Uterus (tissue), 3 donors: ENCODE measurements at regions not wholly inside any gene's neighbourhood (a gene's known extent, or its start where the extent isn't known, plus 50 kb on each side); places are given as distances from the start of the nearest gene placed in this dataset.

Experiments used
- DNase-seq, 2 donors: peaks; one replicate each; pipeline ENCODE4 v3.0.0-alpha.2; 2019 to 2020
- H3K27ac ChIP-seq, 2 donors: fragments of 200-600 bp; sonication (generic); 1 replicate in 1 of 2; 2 replicates in 1 of 2; pipeline ENCODE4 v1.5.1; 2016 to 2018
- H3K27me3 ChIP-seq, 2 donors: fragments of 200-600 bp; sonication (generic); one replicate each; pipeline ENCODE4 v1.5.1; 2018 to 2019; ENCODE audit warnings: control low read depth in 1 of 2
- H3K36me3 ChIP-seq, 2 donors: fragments of 200-600 bp; sonication (generic); one replicate each; pipeline ENCODE4 v1.5.1; 2019; ENCODE audit warnings: control low read depth in 1 of 2
- H3K4me1 ChIP-seq, 2 donors: fragments of 200-600 bp; sonication (generic); one replicate each; pipeline ENCODE4 v1.5.1; 2018 to 2019; ENCODE audit warnings: control low read depth in 1 of 2
- H3K4me3 ChIP-seq, 2 donors: fragments of 200-600 bp; sonication (generic); 1 replicate in 1 of 2; 2 replicates in 1 of 2; pipeline ENCODE4 v1.5.1; 2018 to 2019; ENCODE audit warnings: mild to moderate bottlenecking in 1 of 2
- H3K9me3 ChIP-seq, 2 donors: fragments of 200-600 bp; sonication (generic); one replicate each; pipeline ENCODE4 v1.5.1; 2019; ENCODE audit warnings: control low read depth in 1 of 2
- CTCF ChIP-seq, 4 experiments: fragments of 200-600 bp in 2 of 4; fragments of 450-650 bp in 2 of 4; sonication (generic) in 2 of 4; IDR thresholded peaks; one replicate each; pipeline ENCODE4 v1.5.1; 2016 to 2019; ENCODE audit warnings: antibody characterized with exemption in 4 of 4, mild to moderate bottlenecking in 2 of 4, moderate library complexity in 1 of 4
- POLR2A ChIP-seq, 2 donors: fragments of 450-650 bp; IDR thresholded peaks; one replicate each; pipeline ENCODE4 v1.6.1; 2016; ENCODE audit warnings: antibody characterized with exemption in 2 of 2, mild to moderate bottlenecking in 1 of 2, moderate library complexity in 1 of 2
- intact Hi-C: fragments of 100-400 bp; cut with DNase I; formaldehyde crosslinking; loops from one replicate; pipeline ENCODE4 v1.15.1; 2023; ENCODE audit warnings: low total_unique reads
- donor health status: DM: yes; HTN: yes; CAD: no.

GRCh38 chr1:90201467-90202358 is 206.8 kb downstream of the ZNF326 start:
- DNase-seq = no peak
- Histone ChIP-seq H3K27me3 (no peaks in the 10 kb centered on the region), H3K27ac (no peak overlapping the region), H3K9me3 (no peaks in the 10 kb centered on the region), H3K36me3 (no peaks in the 10 kb centered on the region), H3K4me3 (no peak overlapping the region), H3K4me1 (no peaks in the 10 kb centered on the region)
- intact Hi-C loops = no loop called here
- TF ChIP-seq POLR2A (IDR thresholded peaks at IDR 0.05) = no peak
- TF ChIP-seq CTCF (IDR thresholded peaks at IDR 0.05) = no peak

GRCh38 chr1:90200646-90201205 is 205.8 kb downstream of the ZNF326 start:
- intact Hi-C loops = no loop called here
- no peak for DNase-seq
- no peaks in the 10 kb centered on the region for H3K9me3 ChIP-seq

GRCh38 chr1:90198616-90199332 is 203.9 kb downstream of the ZNF326 start:
- intact Hi-C loops = no loop called here
- no peak for DNase-seq

More at GRCh38 chr1:90200646-90201205, 205.8 kb downstream of the ZNF326 start:
- Histone ChIP-seq H3K4me3 (no peak overlapping the region), H3K4me1 (no peaks in the 10 kb centered on the region), H3K27ac (no peak overlapping the region), H3K36me3 (no peaks in the 10 kb centered on the region), H3K27me3 (no peaks in the 10 kb centered on the region)
- no peak for TF ChIP-seq POLR2A (IDR thresholded peaks at IDR 0.05)
- TF ChIP-seq CTCF (IDR thresholded peaks at IDR 0.05) = no peak

GRCh38 chr1:90193116-90193515 is 198.2 kb downstream of the ZNF326 start:
- Histone ChIP-seq H3K9me3 (no peaks in the 10 kb centered on the region), H3K4me1 (no peaks in the 10 kb centered on the region), H3K36me3 (no peaks in the 10 kb centered on the region), H3K27me3 (no peaks in the 10 kb centered on the region), H3K4me3 (no peak overlapping the region), H3K27ac (no peak overlapping the region)
- no peak for DNase-seq
- TF ChIP-seq POLR2A (IDR thresholded peaks at IDR 0.05) (no peak), CTCF (IDR thresholded peaks at IDR 0.05) (no peak)
- intact Hi-C loops = no loop called here

More at GRCh38 chr1:90198616-90199332, 203.9 kb downstream of the ZNF326 start:
- Histone ChIP-seq H3K36me3 (no peaks in the 10 kb centered on the region), H3K4me3 (no peak overlapping the region), H3K9me3 (no peaks in the 10 kb centered on the region), H3K4me1 (no peaks in the 10 kb centered on the region), H3K27me3 (no peaks in the 10 kb centered on the region), H3K27ac (no peak overlapping the region)
- no peak for TF ChIP-seq CTCF (IDR thresholded peaks at IDR 0.05)
- TF ChIP-seq POLR2A (IDR thresholded peaks at IDR 0.05) = no peak

- no peak for DNase-seq
- intact Hi-C loops = no loop called here
- TF ChIP-seq POLR2A (IDR thresholded peaks at IDR 0.05) = no peak
- no peak for TF ChIP-seq CTCF (IDR thresholded peaks at IDR 0.05)
- H3K4me1 ChIP-seq = no peaks in the 10 kb centered on the region
- no peak overlapping the region for H3K27ac ChIP-seq
- no peaks in the 10 kb centered on the region for H3K36me3 ChIP-seq
- no peaks in the 10 kb centered on the region for H3K9me3 ChIP-seq
- H3K4me3 ChIP-seq = no peak overlapping the region
- no peaks in the 10 kb centered on the region for H3K27me3 ChIP-seq
These were observed 197.5 kb downstream of the ZNF326 start for GRCh38 chr1:90192408-90192807.
